HG02970 (cell line): ENCODE measurements at regions not wholly inside any gene's neighbourhood (a gene's known extent, or its start where the extent isn't known, plus 50 kb on each side); places are given as distances from the start of the nearest gene placed in this dataset.

Experiments used
- ATAC-seq: cut with Tn5 transposase; IDR thresholded peaks from one replicate; pipeline ENCODE4 v1.9.1; 2021; ENCODE audit warnings: mild to moderate bottlenecking, moderate library complexity, moderate number of reproducible peaks; ENCODE audit not compliant: unreplicated experiment, low FRiP score

DNA sequence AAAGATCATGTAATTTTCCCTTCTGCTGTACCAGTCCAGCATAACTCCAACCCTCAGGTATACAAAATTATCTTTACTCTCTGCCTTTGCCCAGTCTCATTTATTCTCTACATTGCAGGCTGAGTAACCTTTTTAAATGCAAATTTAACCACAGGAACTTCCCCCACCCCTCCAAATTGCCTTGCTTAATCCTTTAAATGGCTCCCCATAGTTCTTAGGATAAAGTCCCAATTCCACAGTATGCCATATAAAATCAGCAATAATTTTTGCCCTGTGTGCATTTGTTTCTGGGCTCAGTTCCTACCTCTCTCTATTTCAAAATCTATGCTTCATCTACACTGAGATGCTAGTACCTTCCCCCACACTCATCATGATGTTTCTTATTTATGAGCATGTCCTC is 879.7 kb downstream of the RPA4 start:
- no peak for ATAC-seq

GRCh38 chrX:97763981-97764380 is 880.3 kb downstream of the RPA4 start:
- no peak for ATAC-seq

- ATAC-seq: no peak
Measured at GRCh38 chrX:97766501-97767095, 882.9 kb downstream of the RPA4 start.

DNA sequence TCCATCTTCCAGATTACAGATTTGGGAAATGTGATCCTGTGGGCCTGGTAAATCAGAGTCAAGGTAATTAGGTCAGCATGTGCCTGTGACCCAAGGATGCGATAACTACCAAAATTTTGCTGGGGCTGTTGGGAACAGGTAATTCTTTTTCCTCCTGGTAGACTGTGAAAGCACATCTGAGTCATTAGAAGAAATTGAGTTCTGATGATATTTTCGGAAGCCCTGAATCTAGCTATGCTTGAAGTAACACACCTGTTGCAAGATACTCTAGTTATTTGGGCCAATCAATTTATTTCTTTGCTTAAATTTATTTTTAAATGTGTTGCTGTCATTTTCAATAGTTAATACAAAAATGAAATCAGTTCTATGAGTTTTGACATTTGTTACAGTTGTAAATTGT is 903.6 kb downstream of the RPA4 start:
- no peak for ATAC-seq

DNA sequence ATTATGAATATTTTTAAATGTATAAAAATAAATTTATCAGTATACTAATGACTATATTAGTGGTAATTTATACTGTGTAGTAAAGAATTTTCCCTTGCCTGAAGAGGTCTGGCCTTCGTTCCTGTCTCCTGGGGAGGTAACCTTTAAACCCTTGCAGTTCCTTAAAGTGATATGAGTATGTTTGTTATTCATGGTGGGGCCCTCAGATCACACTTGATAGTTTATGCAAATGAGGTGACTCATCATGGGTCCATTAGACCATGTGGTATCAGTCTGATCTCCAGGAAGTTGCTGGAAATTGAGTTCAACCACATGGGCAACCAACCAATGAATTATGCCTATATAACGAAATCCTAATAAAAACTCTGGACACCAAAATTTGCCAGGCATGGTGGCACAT is 904.1 kb downstream of the RPA4 start:
- ATAC-seq: no peak

GRCh38 chrX:97790850-97791249 is 907.1 kb downstream of the RPA4 start:
- no peak for ATAC-seq

DNA sequence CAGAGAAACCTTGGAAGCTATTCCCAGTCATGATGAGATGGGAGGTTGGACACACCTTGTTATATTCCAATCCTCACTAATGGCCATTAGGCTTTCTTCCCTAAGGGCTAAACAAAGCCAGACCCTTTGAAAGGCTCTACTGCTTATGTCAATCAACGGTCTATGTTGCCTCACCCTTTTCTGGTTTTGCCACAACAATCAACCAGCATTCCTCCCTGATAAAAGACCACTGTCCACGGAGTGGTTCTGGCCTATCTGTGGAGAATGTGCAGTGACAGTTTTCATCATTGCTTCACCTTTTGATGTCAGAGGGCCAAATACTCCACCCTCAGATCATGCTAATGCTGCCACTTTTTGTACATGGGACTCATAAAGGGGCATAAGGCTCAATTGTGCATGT is 913.4 kb downstream of the RPA4 start:
- no peak for ATAC-seq

- ATAC-seq: no peak
Measured at GRCh38 chrX:97806238-97806637, 922.5 kb downstream of the RPA4 start.

DNA sequence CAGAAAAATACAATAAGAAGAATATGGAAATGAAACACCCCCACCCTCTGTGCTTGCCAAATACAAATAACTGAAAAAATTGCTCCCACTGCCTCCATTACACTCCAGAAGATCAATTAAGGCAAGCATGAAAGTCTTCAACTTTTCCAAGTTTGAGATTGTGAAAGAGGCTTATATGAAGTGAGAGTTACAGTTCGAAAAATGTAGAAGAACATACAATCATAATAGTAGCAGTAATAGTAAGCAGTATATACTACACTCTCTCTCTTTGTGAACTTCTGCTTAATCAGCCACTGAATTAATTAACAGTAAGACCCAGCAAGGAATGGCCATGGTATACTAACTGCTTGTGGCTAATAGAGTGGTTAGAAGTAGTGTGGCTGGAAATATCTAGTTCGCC is 923.2 kb downstream of the RPA4 start:
- no peak for ATAC-seq

DNA sequence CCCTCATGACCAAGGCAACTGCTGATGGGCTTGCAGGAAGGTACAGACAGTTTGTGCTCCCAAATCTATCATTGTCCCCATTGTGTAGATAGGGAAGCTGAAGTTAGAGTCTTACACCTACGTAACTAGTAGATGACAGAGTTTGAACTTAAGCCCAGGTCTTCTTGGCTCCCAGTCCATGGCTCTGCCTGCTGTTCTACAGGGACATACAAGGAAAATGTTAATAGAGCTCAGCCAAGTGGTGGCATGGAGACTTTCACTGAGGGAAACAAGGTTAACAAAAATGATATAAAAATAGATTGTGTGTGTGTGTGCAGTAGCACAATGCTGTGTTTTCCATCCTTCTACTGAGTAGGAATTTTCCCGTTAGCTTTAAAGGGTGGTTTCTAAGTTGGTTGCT is 936.5 kb downstream of the RPA4 start:
- ATAC-seq: no peak

- ATAC-seq: no peak
Measured at GRCh38 chrX:97828471-97828870, 944.8 kb downstream of the RPA4 start.

DNA sequence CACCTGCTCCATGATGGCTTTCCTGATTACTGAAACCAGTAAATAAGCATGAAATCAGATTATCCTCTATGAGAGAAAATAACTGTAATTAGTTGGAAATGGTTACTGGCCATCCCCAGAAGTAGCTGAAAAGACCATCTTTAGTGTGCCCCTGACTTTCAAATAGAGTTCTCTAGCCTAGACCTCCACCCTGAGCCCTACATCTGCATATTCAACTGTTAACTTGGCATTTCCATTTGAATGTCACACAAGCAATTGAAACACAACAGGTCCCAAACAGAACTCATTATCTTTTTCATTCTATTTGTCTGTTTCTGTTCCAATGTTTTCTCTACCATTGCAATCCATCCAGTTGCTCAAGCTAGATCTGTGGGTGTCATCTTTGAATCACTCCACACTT is 952.3 kb downstream of the RPA4 start:
- no peak for ATAC-seq

GRCh38 chrX:97841544-97842179 is 958.0 kb downstream of the RPA4 start:
- ATAC-seq: no peak

- no peak for ATAC-seq
Measured at GRCh38 chrX:97842468-97843199, 958.9 kb downstream of the RPA4 start.

- ATAC-seq: no peak
Measured at GRCh38 chrX:97843200-97843811, 959.6 kb downstream of the RPA4 start.

DNA sequence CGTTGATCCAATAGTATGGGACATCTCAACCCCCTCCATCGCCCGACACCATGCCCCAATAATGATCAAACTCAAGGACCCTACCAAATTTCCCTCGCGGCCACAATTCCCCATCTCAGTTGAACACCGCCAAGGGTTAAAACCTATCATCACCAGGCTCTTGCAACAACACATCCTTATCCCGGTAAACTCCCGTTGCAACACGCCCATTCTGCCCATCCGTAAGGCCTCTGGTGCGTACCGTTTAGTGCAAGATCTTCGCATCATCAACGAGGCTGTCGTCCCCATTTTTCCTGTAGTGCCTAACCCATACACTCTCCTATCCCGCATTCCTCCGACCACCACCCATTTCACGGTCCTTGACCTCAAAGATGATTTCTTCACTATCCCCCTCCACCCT is 960.5 kb downstream of the RPA4 start:
- ATAC-seq: no peak

DNA sequence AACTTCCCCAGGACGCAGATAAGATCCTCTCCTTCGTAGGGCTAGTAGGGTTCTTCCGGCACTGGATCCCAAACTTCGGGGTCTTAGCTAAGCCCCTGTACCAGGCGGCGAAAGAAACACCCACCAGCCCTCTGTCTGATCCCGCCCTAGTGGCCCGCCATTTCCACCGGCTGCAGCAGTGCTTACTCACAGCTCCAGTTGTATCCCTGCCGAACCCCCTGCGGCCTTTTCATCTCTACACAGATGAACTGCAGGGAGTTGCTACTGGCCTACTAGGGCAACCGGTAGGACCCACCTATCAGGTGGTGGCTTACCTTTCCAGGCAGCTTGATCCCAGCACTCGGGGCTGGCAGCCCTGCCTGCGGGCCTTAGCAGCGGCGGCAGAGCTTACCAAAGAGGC is 961.2 kb downstream of the RPA4 start:
- no peak for ATAC-seq

DNA sequence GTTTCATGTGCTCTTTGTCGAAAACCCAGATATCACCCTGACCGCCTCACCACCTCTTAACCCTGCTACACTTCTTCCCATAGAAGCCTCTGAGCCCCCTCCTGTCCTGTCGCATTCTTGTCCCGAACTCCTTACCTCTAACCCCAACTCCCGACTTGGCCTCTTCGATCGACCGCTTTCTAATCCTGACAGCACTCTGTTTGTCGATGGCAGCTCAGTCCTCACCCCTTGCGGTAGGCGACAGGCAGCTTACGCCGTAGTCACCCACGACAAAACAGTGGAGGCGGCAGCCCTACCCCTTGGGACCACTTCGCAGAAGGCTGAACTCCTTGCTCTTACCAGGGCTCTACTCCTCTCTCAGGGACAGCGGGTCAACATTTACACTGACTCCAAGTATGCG is 961.7 kb downstream of the RPA4 start:
- no peak for ATAC-seq

DNA sequence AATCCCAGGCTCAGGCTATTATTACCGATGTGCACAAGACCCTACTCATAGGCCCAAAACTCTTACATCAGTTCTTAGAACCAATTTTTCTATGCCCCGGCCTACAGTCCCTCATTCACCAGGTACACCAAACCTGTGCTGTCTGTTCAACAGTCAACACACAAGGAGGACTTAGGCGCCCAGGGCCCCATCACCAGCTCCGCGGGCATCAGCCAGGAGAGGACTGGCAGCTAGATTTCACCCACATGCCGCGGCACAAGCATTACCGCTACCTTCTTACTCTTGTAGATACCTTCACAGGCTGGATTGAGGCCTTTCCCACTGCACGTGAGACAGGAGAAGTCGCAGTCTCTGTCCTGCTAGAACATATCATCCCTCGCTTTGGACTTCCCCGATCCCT is 962.5 kb downstream of the RPA4 start:
- no peak for ATAC-seq

DNA sequence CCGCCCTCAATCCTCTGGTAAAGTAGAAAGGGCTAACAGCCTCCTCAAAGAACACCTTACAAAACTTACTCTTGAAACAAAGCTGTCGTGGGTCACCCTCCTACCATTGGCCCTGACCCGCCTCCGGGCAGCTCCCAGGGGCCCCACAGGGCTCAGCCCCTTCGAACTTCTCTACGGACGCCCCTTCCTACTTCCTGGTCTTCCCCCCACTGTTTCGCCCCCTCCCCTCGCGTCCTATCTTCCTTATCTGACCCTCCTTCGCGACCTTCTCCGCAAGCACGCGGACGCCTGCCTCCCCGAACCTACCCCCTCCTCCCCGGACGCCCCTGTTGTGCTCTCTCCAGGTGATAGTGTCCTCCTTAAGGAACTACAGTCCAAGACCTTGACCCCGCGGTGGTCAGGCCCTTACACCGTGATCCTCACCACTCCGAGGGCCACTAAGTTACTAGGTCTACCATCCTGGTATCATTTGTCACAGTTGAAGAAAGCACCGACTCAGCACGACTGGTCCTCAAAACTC is 963.1 kb downstream of the RPA4 start:
- no peak for ATAC-seq

DNA sequence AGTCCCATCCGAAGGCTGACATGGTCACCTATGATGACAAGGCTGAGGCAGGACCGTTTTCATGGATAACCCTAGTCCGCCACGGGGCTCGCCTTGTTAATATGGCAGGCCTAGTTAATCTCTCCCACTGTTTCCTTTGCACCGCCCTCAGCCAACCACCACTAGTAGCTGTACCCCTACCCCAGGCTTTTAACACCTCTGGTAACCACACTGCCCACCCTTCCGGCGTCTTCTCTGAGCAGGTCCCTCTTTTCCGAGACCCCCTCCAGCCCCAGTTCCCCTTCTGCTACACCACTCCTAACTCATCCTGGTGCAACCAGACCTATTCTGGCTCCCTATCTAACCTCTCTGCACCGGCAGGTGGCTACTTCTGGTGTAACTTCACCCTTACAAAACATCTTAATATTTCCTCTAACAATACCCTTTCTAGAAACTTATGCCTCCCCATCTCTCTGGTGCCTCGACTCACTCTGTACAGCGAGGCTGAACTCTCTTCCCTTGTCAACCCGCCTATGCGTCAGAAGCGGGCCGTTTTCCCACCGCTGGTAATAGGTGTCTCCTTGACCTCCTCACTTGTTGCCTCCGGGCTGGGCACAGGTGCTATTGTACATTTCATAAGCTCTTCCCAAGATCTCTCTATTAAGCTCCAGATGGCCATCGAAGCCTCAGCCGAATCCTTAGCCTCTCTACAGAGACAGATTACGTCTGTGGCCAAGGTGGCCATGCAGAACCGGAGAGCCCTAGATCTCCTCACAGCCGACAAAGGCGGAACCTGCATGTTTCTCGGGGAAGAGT is 964.4 kb downstream of the RPA4 start:
- ATAC-seq: no peak
